IMR-90 (cell line): ENCODE measurements at regions not wholly inside any gene's neighbourhood (a gene's known extent, or its start where the extent isn't known, plus 50 kb on each side); places are given as distances from the start of the nearest gene placed in this dataset.

Experiments
- ATAC-seq: fragments of 200-7000 bp; cut with Tn5 transposase; 2 replicates; pipeline ENCODE4 v1.9.1; 2020; ENCODE audit warnings: low read depth, mild to moderate bottlenecking, moderate library complexity
- BruUV-seq: library from RNA; stranded (reverse); fragments of 400-500 nt; replicated peaks from 2 replicates; lab custom pipeline; 2021; lab: Mats Ljungman, UMichigan
- CTCF ChIA-PET: fragments of 300-600 bp; formaldehyde crosslinking; extraction: SDS; loops from one replicate; lab custom pipeline; 2021; ENCODE audit warnings: antibody characterized with exemption; lab: Yijun Ruan, JAX
- POLR2A ChIA-PET: fragments of 300-600 bp; sonication (Branson Sonifier 250); formaldehyde crosslinking; loops from one replicate; lab custom pipeline; 2022; ENCODE audit warnings: antibody characterized with exemption; ENCODE audit not compliant: unreplicated experiment; lab: Charles Lee
- DNase-seq: peaks from one replicate; pipeline ENCODE4 v3.0.0; 2013
- H2AFZ ChIP-seq: replicated peaks from 2 replicates; pipeline ENCODE3; 2013; ENCODE audit warnings: low read length, mild to moderate bottlenecking; ENCODE audit not compliant: poor library complexity
- H2AK5ac ChIP-seq: 2 replicates; pipeline ENCODE4 v1.6.1; 2013; ENCODE audit warnings: low read depth, low read length, inconsistent platforms
- H2AK9ac ChIP-seq: replicated peaks from 2 replicates; pipeline ENCODE3; 2013; ENCODE audit warnings: mild to moderate bottlenecking, low read depth, low read length, moderate library complexity; ENCODE audit not compliant: poor library complexity
- H2BK120ac ChIP-seq: 2 replicates; pipeline ENCODE4 v1.6.1; 2013; ENCODE audit warnings: low read depth, low read length, inconsistent platforms
- H2BK15ac ChIP-seq: 3 replicates; pipeline ENCODE4 v1.6.1; 2013; ENCODE audit warnings: low read depth, low read length, inconsistent platforms
- H2BK20ac ChIP-seq: 2 replicates; pipeline ENCODE4 v1.6.1; 2013; ENCODE audit warnings: low read depth, mild to moderate bottlenecking, inconsistent platforms, low read length, moderate library complexity
- H2BK5ac ChIP-seq: 2 replicates; pipeline ENCODE4 v1.6.1; 2013; ENCODE audit warnings: mild to moderate bottlenecking, low read depth, low read length, inconsistent platforms; ENCODE audit not compliant: poor library complexity, severe bottlenecking
- H3K14ac ChIP-seq: replicated peaks from 2 replicates; pipeline ENCODE4 v1.6.1; 2013; ENCODE audit warnings: low read depth, low read length, inconsistent platforms
- H3K18ac ChIP-seq: 2 replicates; pipeline ENCODE4 v1.6.1; 2013; ENCODE audit warnings: low read depth, low read length, control low read depth
- H3K23ac ChIP-seq: 2 replicates; pipeline ENCODE4 v1.6.1; 2013; ENCODE audit warnings: low read depth, low read length, inconsistent platforms
- H3K27ac ChIP-seq: 2 replicates; pipeline ENCODE4 v1.5.1; 2013; ENCODE audit warnings: mild to moderate bottlenecking, control low read depth, low read length; ENCODE audit not compliant: insufficient read depth
- H3K27me3 ChIP-seq: 2 replicates; pipeline ENCODE4 v1.6.1; 2013; ENCODE audit warnings: low read length; ENCODE audit not compliant: control insufficient read depth, insufficient read depth
- H3K36me3 ChIP-seq: 2 replicates; pipeline ENCODE4 v1.6.1; 2013; ENCODE audit warnings: low read length, mixed read lengths; ENCODE audit not compliant: control insufficient read depth, insufficient read depth
- H3K4ac ChIP-seq: 2 replicates; pipeline ENCODE4 v1.6.1; 2013; ENCODE audit warnings: low read depth, low read length, inconsistent platforms
- H3K4me1 ChIP-seq: 2 replicates; pipeline ENCODE4 v1.6.1; 2013; ENCODE audit warnings: low read length, mixed read lengths; ENCODE audit not compliant: control insufficient read depth, insufficient read depth
- H3K4me2 ChIP-seq: 2 replicates; pipeline ENCODE4 v1.6.1; 2013; ENCODE audit warnings: low read depth, mild to moderate bottlenecking, control low read depth, low read length, moderate library complexity
- H3K4me3 ChIP-seq: 2 replicates; pipeline ENCODE4 v1.5.1; 2013; ENCODE audit warnings: low read depth, mild to moderate bottlenecking, control low read depth, low read length, moderate library complexity; ENCODE audit not compliant: insufficient read depth
- H3K56ac ChIP-seq: 2 replicates; pipeline ENCODE4 v1.6.1; 2013; ENCODE audit warnings: low read length, inconsistent platforms; ENCODE audit not compliant: insufficient read depth; ENCODE audit errors: extremely low read depth
- H3K79me1 ChIP-seq, 2 experiments: 2 replicates each; pipeline ENCODE4 v1.6.1; 2013; ENCODE audit warnings: low read length in 2 of 2, inconsistent platforms in 1 of 2, low read depth in 1 of 2
- H3K9ac ChIP-seq: 2 replicates; pipeline ENCODE4 v1.6.1; 2013; ENCODE audit warnings: low read depth, low read length, control low read depth
- H3K9me1 ChIP-seq: 2 replicates; pipeline ENCODE4 v1.6.1; 2013; ENCODE audit warnings: low read length, inconsistent platforms; ENCODE audit not compliant: insufficient read depth
- H3K9me3 ChIP-seq: 2 replicates; pipeline ENCODE4 v1.6.1; 2013; ENCODE audit warnings: low read length; ENCODE audit not compliant: control insufficient read depth, insufficient read depth
- H4K20me1 ChIP-seq: 2 replicates; pipeline ENCODE4 v1.6.1; 2013; ENCODE audit warnings: low read length, inconsistent platforms; ENCODE audit not compliant: insufficient read depth
- H4K5ac ChIP-seq: 2 replicates; pipeline ENCODE4 v1.6.1; 2013; ENCODE audit warnings: mild to moderate bottlenecking, low read depth, low read length, control low read depth
- H4K8ac ChIP-seq, 2 experiments: 2 replicates each; pipeline ENCODE4 v1.6.1; 2013; ENCODE audit warnings: low read depth in 2 of 2, low read length in 2 of 2, control low read depth in 1 of 2, inconsistent platforms in 1 of 2
- H4K91ac ChIP-seq: 2 replicates; pipeline ENCODE4 v1.6.1; 2013; ENCODE audit warnings: low read depth, low read length, inconsistent platforms; ENCODE audit not compliant: insufficient read depth
- MXI1 ChIP-seq: IDR thresholded peaks from 2 replicates; pipeline ENCODE4 v1.6.1; 2012; ENCODE audit warnings: low read depth, mild to moderate bottlenecking, low read length, moderate library complexity, borderline replicate concordance
- POLR2A ChIP-seq: IDR thresholded peaks from 2 replicates; pipeline ENCODE4 v1.6.1; 2012; ENCODE audit warnings: mild to moderate bottlenecking, low read depth, low read length
- RAD21 ChIP-seq: IDR thresholded peaks from 2 replicates; pipeline ENCODE4 v1.6.1; 2012; ENCODE audit warnings: low read length, improper control_type of control experiment
- RCOR1 ChIP-seq: IDR thresholded peaks from 2 replicates; pipeline ENCODE4 v1.6.1; 2012; ENCODE audit warnings: mild to moderate bottlenecking, low read length, improper control_type of control experiment; ENCODE audit not compliant: insufficient replicate concordance
- RFX5 ChIP-seq: IDR thresholded peaks from 2 replicates; pipeline ENCODE4 v1.8.0; 2012; ENCODE audit warnings: low read depth, mild to moderate bottlenecking, low read length, moderate library complexity
- USF2 ChIP-seq: fragments of 150-350 bp; IDR thresholded peaks from 2 replicates; pipeline ENCODE4 v1.6.1; 2017; ENCODE audit warnings: mild to moderate bottlenecking, antibody characterized with exemption, low read length, low read depth
- dilution Hi-C: fragments of 300-500 bp; cut with HindIII; formaldehyde crosslinking; loops from one replicate; pipeline ENCODE4 v1.14.3; 2018; ENCODE audit warnings: low sequenced_read_pairs; ENCODE audit not compliant: unreplicated experiment
- in situ Hi-C: fragments of 300-500 bp; cut with MboI; formaldehyde crosslinking; loops from 3 replicates; pipeline ENCODE4 v1.14.3; 2019; ENCODE audit warnings: low sequenced_read_pairs, inconsistent platforms, mixed read lengths
- intact Hi-C: fragments of 100-400 bp; cut with micrococcal nuclease; formaldehyde crosslinking; loops from 2 replicates; pipeline ENCODE4 v1.10.0; 2022

GRCh38 chr1:72489801-72490200, 207.5 kb upstream of the NEGR1 start:
- Histone ChIP-seq H3K23ac (no peak overlapping the region), H3K27ac (no peak overlapping the region), H3K4me2 (no peak overlapping the region), H2BK15ac (no peak overlapping the region), H2BK5ac (no peak overlapping the region), H3K18ac (no peak overlapping the region), H4K8ac (no peak overlapping the region), H3K27me3 (no peaks in the 10 kb centered on the region), H3K9ac (no peak overlapping the region), H4K20me1 (no peaks in the 10 kb centered on the region), H3K4me1 (no peaks in the 10 kb centered on the region), H3K9me1 (no peaks in the 10 kb centered on the region), H2AK5ac (no peak overlapping the region), H3K14ac (no peak overlapping the region), H4K5ac (no peak overlapping the region), H2AK9ac (no peak overlapping the region), H2AFZ (no peak overlapping the region), H2BK120ac (no peak overlapping the region), H3K4ac (no peak overlapping the region), H2BK20ac (no peak overlapping the region), H3K9me3 (no peaks in the 10 kb centered on the region), H3K79me1 (no peaks in the 10 kb centered on the region), H3K36me3 (no peaks in the 10 kb centered on the region), H3K4me3 (no peak overlapping the region), H4K91ac (no peak overlapping the region), H3K56ac (no peak overlapping the region)
- no TSS peak for BruUV-seq
- CTCF ChIA-PET: interaction anchor here (0.7 to 0.8 kb wide), 2 partner anchors 12 to 21 kb away, joined by 3 read pairs; no protein-coding TSS in a partner anchor
- in situ Hi-C loops (no loop called here), intact Hi-C loops (no loop called here), dilution Hi-C loops (no loop called here)
- POLR2A ChIA-PET: no interaction called here
- TF ChIP-seq RCOR1: no peak
- no peak for TF ChIP-seq RAD21
- no peak for TF ChIP-seq USF2
- no peak for TF ChIP-seq POLR2A
- TF ChIP-seq MXI1: no peak
- TF ChIP-seq RFX5: no peak
- ATAC-seq (no peak), DNase-seq (no peak)
